ENCODE measurements at regions not wholly inside any gene's neighbourhood (a gene's known extent, or its start where the extent isn't known, plus 50 kb on each side); places are given as distances from the start of the nearest gene placed in this dataset.

DNA sequence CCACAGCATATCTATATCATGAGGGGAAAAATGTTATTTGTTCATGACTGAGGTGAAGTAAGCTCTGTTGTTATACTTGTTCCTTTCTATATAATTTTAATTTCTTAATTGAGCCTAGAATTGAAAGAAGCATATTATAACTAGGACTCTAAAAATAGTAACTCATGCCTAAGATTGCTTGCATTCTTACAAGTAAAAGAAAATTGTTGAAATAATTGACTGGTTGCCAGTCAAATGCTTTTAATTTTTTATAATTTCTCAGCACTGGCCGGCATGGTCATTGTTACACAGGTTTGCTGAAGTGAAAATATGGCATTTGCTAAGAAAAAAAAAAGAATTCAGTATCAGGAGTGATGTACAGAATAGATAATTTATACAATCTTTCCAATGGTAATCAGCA is 104.8 kb downstream of the GASK1B start:
- Histone ChIP-seq H3K27me3 (no peaks in the 10 kb centered on the region), H3K4me1 (no peaks in the 10 kb centered on the region), H3K36me3 (no peaks in the 10 kb centered on the region), H3K4me3 (no peak overlapping the region), H3K27ac (no peak overlapping the region), H3K9me3 (no peaks in the 10 kb centered on the region)
- intact Hi-C loops (cut with DNase I), result no loop called here
- ATAC-seq (no peak), DNase-seq (no peak)
- TF ChIP-seq, protein P1, sequence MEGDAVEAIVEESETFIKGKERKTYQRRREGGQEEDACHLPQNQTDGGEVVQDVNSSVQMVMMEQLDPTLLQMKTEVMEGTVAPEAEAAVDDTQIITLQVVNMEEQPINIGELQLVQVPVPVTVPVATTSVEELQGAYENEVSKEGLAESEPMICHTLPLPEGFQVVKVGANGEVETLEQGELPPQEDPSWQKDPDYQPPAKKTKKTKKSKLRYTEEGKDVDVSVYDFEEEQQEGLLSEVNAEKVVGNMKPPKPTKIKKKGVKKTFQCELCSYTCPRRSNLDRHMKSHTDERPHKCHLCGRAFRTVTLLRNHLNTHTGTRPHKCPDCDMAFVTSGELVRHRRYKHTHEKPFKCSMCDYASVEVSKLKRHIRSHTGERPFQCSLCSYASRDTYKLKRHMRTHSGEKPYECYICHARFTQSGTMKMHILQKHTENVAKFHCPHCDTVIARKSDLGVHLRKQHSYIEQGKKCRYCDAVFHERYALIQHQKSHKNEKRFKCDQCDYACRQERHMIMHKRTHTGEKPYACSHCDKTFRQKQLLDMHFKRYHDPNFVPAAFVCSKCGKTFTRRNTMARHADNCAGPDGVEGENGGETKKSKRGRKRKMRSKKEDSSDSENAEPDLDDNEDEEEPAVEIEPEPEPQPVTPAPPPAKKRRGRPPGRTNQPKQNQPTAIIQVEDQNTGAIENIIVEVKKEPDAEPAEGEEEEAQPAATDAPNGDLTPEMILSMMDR (IDR thresholded peaks at IDR 0.05), result no peak

- ATAC-seq, result no peak
- H3K4me3 ChIP-seq, result no peak overlapping the region
- TF ChIP-seq, protein P1 (IDR thresholded peaks at IDR 0.05), result no peak
Measured at GRCh38 chr4:158067646-158068045, 105.2 kb downstream of the GASK1B start.

GRCh38 chr4:158065603-158066002 is 107.2 kb downstream of the GASK1B start:
- ATAC-seq (no peak), DNase-seq (no peak)
- TF ChIP-seq, protein P1 (IDR thresholded peaks at IDR 0.05), result no peak
- intact Hi-C loops (cut with DNase I), result no loop called here
- no peak overlapping the region for H3K4me3 ChIP-seq
- no peaks in the 10 kb centered on the region for H3K4me1 ChIP-seq
- H3K27me3 ChIP-seq, result no peaks in the 10 kb centered on the region
- no peak overlapping the region for H3K27ac ChIP-seq
- H3K36me3 ChIP-seq, result no peaks in the 10 kb centered on the region
- no peaks in the 10 kb centered on the region for H3K9me3 ChIP-seq

More at GRCh38 chr4:158067646-158068045, 105.2 kb downstream of the GASK1B start:
- DNase-seq, result no peak
- no peaks in the 10 kb centered on the region for H3K36me3 ChIP-seq
- H3K9me3 ChIP-seq, result no peaks in the 10 kb centered on the region
- H3K27ac ChIP-seq, result no peak overlapping the region
- intact Hi-C loops (cut with DNase I), result no loop called here
- H3K27me3 ChIP-seq, result no peaks in the 10 kb centered on the region
- H3K4me1 ChIP-seq, result no peaks in the 10 kb centered on the region

GRCh38 chr4:158065176-158065575 is 107.6 kb downstream of the GASK1B start:
- Histone ChIP-seq H3K27me3 (no peaks in the 10 kb centered on the region), H3K9me3 (no peaks in the 10 kb centered on the region), H3K4me1 (no peaks in the 10 kb centered on the region), H3K27ac (no peak overlapping the region), H3K36me3 (no peaks in the 10 kb centered on the region), H3K4me3 (no peak overlapping the region)
- TF ChIP-seq, protein P1 (IDR thresholded peaks at IDR 0.05), result no peak
- no peak for DNase-seq
- no peak for ATAC-seq
- intact Hi-C loops (cut with DNase I), result no loop called here

DNA sequence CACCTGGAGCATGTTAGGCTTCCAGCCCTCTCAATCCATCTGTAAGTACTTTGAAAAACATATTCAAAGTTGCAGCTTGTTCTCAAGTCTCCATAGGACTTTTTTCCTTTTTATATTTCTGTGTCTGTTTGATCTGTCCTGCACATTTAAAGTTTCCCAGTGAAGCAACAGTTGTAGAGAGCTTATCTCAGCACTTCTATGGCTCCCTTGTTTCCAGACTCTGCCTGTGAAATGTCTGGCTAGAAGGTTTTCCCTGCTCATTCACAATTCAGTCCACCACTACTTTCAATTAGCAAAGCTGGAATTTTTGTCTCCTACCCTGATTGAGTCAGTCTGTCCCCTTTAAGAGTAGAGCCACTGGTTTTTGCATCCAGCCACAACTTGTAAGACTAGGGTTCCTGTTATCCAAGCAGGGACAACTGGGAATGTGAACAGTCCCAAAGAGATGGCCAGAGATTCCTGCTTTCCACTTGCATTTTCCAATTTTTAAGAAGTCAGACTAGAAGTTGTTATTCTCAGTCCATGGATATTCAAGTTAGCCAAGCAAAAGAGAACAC is 116.1 kb downstream of the GASK1B start:
- intact Hi-C loops (cut with DNase I), result no loop called here
- Histone ChIP-seq H3K4me1 (no peaks in the 10 kb centered on the region), H3K27me3 (no peaks in the 10 kb centered on the region), H3K9me3 (no peaks in the 10 kb centered on the region), H3K36me3 (no peaks in the 10 kb centered on the region), H3K4me3 (no peak overlapping the region), H3K27ac (no peak overlapping the region)
- DNase-seq (no peak), ATAC-seq (peak; percentile 41)
- TF ChIP-seq, protein P1 (IDR thresholded peaks at IDR 0.05), result no peak
